SK-N-SH (cell line): ENCODE measurements at regions not wholly inside any gene's neighbourhood (a gene's known extent, or its start where the extent isn't known, plus 50 kb on each side); places are given as distances from the start of the nearest gene placed in this dataset.

ENCODE experiments used
- CTCF ChIA-PET: fragments of 300-600, 350-600 bp; formaldehyde crosslinking; extraction: SDS; loops from one replicate; lab custom pipeline; 2021; lab: Yijun Ruan, JAX
- POLR2A ChIA-PET: fragments of 350-600 bp; sonication (Branson Sonifier 250); formaldehyde crosslinking; extraction: SDS; loops from one replicate; lab custom pipeline; 2020; ENCODE audit warnings: antibody characterized with exemption, inconsistent platforms; lab: Yijun Ruan, JAX
- DNase-seq: peaks from one replicate; pipeline ENCODE4 v3.0.0; 2012
- H2AFZ ChIP-seq: fragments of 200-600 bp; sonication (generic); 2 replicates; pipeline ENCODE4 v1.8.1; 2016; ENCODE audit warnings: antibody characterized with exemption, mild to moderate bottlenecking, low read depth
- H3F3A ChIP-seq: fragments of 200-600 bp; sonication (generic); replicated peaks from 2 replicates; pipeline ENCODE3; 2016; ENCODE audit warnings: antibody characterized with exemption, mild to moderate bottlenecking; ENCODE audit not compliant: insufficient read depth
- H3K27ac ChIP-seq, 2 experiments: fragments of 200-500 bp in 1 of 2; fragments of 200-600 bp in 1 of 2; sonication (Bioruptor generic) in 1 of 2; sonication (generic), shearing (Covaris generic) in 1 of 2; 2 replicates each; pipeline versions ENCODE4 v1.5.1 to v1.6.1; 2014 to 2016; ENCODE audit warnings: low read depth in 2 of 2, inconsistent platforms in 1 of 2, low read length in 1 of 2, mild to moderate bottlenecking in 1 of 2, mixed read lengths in 1 of 2
- H3K27me3 ChIP-seq: fragments of 200-600 bp; sonication (generic), shearing (Covaris generic); 2 replicates; pipeline ENCODE4 v1.6.1; 2016; ENCODE audit warnings: mixed run types; ENCODE audit not compliant: insufficient read depth
- H3K36me3 ChIP-seq, 2 experiments: fragments of 200-500 bp in 1 of 2; fragments of 200-600 bp in 1 of 2; sonication (Bioruptor generic) in 1 of 2; sonication (generic) in 1 of 2; replicated peaks in 1 of 2; 2 replicates each; pipeline versions ENCODE3 to v1.5.1; 2014 to 2016; ENCODE audit warnings: low read length in 1 of 2, mild to moderate bottlenecking in 1 of 2; ENCODE audit not compliant: insufficient read depth in 2 of 2, control insufficient read depth in 1 of 2
- H3K4me1 ChIP-seq, 2 experiments: fragments of 200-500 bp in 1 of 2; fragments of 200-600 bp in 1 of 2; sonication (Bioruptor generic) in 1 of 2; sonication (generic), shearing (Covaris generic) in 1 of 2; 2 replicates each; pipeline versions ENCODE4 v1.5.1 to v1.6.1; 2014 to 2016; ENCODE audit warnings: low read depth in 1 of 2, low read length in 1 of 2, mixed run types in 1 of 2; ENCODE audit not compliant: insufficient read depth in 2 of 2, control insufficient read depth in 1 of 2
- H3K4me2 ChIP-seq: fragments of 200-600 bp; sonication (generic), shearing (Covaris generic); 2 replicates; pipeline ENCODE4 v1.6.1; 2017; ENCODE audit warnings: mixed run types
- H3K4me3 ChIP-seq, 2 experiments: fragments of 200-500 bp in 1 of 2; fragments of 200-600 bp in 1 of 2; sonication (Bioruptor generic) in 1 of 2; sonication (generic), shearing (Covaris generic) in 1 of 2; 2 replicates each; pipeline versions ENCODE4 v1.5.1 to v1.8.1; 2014 to 2016; ENCODE audit warnings: low read depth in 2 of 2, inconsistent platforms in 1 of 2, low read length in 1 of 2, mild to moderate bottlenecking in 1 of 2, mixed read lengths in 1 of 2, moderate library complexity in 1 of 2
- H3K79me2 ChIP-seq: fragments of 200-600 bp; sonication (generic); 2 replicates; pipeline ENCODE4 v1.8.1; 2017; ENCODE audit warnings: mild to moderate bottlenecking; ENCODE audit not compliant: insufficient read depth
- H3K9ac ChIP-seq: fragments of 200-600 bp; sonication (generic); 2 replicates; pipeline ENCODE4 v1.6.1; 2017; ENCODE audit warnings: mixed run types
- H3K9me2 ChIP-seq: fragments of 200-600 bp; sonication (generic); 2 replicates; pipeline ENCODE4 v1.6.1; 2017; ENCODE audit warnings: mixed run types
- H3K9me3 ChIP-seq: fragments of 200-600 bp; sonication (generic); 2 replicates; pipeline ENCODE4 v1.6.1; 2017; ENCODE audit warnings: mixed run types, mild to moderate bottlenecking, moderate library complexity
- H4K20me1 ChIP-seq: fragments of 200-600 bp; sonication (generic); 2 replicates; pipeline ENCODE4 v1.6.1; 2017; ENCODE audit warnings: mild to moderate bottlenecking, mixed run types; ENCODE audit not compliant: insufficient read depth
- ELF1 ChIP-seq: IDR thresholded peaks from 2 replicates; pipeline ENCODE4 v1.4.0; 2012
- EP300 ChIP-seq, 2 experiments: IDR thresholded peaks; 2 replicates each; pipeline versions ENCODE4 v1.4.0 to v1.6.1; 2012; ENCODE audit warnings: borderline replicate concordance in 1 of 2, low read depth in 1 of 2, low read length in 1 of 2
- EZH2phosphoT487 ChIP-seq: fragments of 200-600 bp; sonication (generic); IDR thresholded peaks from 2 replicates; pipeline ENCODE4 v1.6.1; 2017; ENCODE audit warnings: low read depth, mixed run types, mild to moderate bottlenecking, antibody characterized with exemption, moderate library complexity, borderline replicate concordance
- FOSL2 ChIP-seq: IDR thresholded peaks from 2 replicates; pipeline ENCODE4 v1.4.0; 2012; ENCODE audit warnings: low read depth, mild to moderate bottlenecking, moderate library complexity, borderline replicate concordance
- GABPA ChIP-seq: IDR thresholded peaks from 2 replicates; pipeline ENCODE4 v1.4.0; 2012; ENCODE audit warnings: low read depth, mild to moderate bottlenecking
- POLR2AphosphoS5 ChIP-seq: IDR thresholded peaks from 2 replicates; pipeline ENCODE4 v1.6.1; 2012; ENCODE audit warnings: low read depth, low read length
- RAD21 ChIP-seq: IDR thresholded peaks from 2 replicates; pipeline ENCODE4 v1.6.1; 2012; ENCODE audit warnings: mild to moderate bottlenecking, low read length
- TAF1 ChIP-seq: IDR thresholded peaks from 2 replicates; pipeline ENCODE4 v1.6.1; 2012; ENCODE audit warnings: low read depth, mild to moderate bottlenecking, low read length, moderate library complexity, borderline replicate concordance
- TCF12 ChIP-seq: IDR thresholded peaks from 2 replicates; pipeline ENCODE4 v1.4.0; 2012
- YY1 ChIP-seq: IDR thresholded peaks from 2 replicates; pipeline ENCODE4 v1.4.0; 2012; ENCODE audit warnings: low read depth, mild to moderate bottlenecking
- WGBS: methylation state at CpG from one replicate; pipeline ENCODE4 v1.1.6; 2017; ENCODE audit warnings: low lambda C conversion rate; 5-methylcytosine and 5-hydroxymethylcytosine counted together
- TF ChIP-seq, protein P1 (sequence below): IDR thresholded peaks from 2 replicates; pipeline ENCODE4 v1.4.0; 2012; ENCODE audit warnings: low read depth
- TF ChIP-seq, protein P2 (sequence below): IDR thresholded peaks from 2 replicates; pipeline ENCODE4 v1.6.1; 2012; ENCODE audit warnings: mild to moderate bottlenecking, low read depth, low read length, moderate library complexity
- TF ChIP-seq, protein P3 (sequence below): fragments of 200-600 bp; sonication (generic); IDR thresholded peaks from 2 replicates; pipeline ENCODE4 v1.6.1; 2017; ENCODE audit warnings: antibody characterized with exemption, mild to moderate bottlenecking, moderate library complexity

DNA sequence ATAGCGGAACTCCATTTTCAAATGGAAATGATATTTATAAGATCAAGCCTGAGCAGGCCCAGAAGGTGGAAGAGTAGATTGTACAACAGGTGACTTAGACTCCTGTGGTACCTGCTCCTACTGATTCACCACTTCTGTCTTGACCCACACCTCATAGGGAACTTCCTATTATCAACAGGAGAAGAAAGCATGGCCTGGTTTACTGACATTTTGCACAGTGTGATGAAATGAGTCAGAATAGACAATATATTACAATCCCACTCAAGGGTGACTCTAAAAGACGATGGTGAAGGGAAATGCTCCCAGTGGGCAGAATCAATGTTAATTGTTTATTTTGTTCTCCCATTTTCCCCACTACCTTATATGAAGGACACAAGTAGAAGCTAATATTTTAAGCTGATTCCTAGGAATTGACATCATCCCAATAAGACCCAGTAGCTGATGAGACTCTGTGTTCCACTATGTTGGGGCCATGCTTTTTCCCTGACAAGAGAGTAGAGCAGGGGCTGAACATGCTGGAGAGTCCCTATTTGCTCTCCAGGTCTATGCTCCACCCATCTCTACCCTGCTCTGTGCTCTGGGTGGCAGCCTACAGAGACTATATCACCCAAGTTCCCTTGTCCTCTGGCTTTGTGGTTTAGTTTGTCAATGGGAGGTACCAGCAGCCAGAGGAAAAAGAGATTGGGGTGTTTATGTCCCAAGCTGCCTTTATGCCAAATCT is 163.4 kb upstream of the FSTL4 start:
- no peak overlapping the region for H3K27ac ChIP-seq
- H3K9me3 ChIP-seq = no peaks in the 10 kb centered on the region
- WGBS = 41% methylated on average over 2 of the region's 2 CpGs
- no peaks in the 10 kb centered on the region for H3K27me3 ChIP-seq
- no peaks in the 10 kb centered on the region for H3K9me2 ChIP-seq
- DNase-seq = no peak
- H3K9ac ChIP-seq = no peak overlapping the region
- H3K4me2 ChIP-seq = no peak overlapping the region
- no peaks in the 10 kb centered on the region for H3F3A ChIP-seq
- CTCF ChIA-PET = interaction anchor here (0.6 to 1.5 kb wide), 3 partner anchors 21 to 94 kb away, joined by 3 read pairs; no protein-coding TSS in a partner anchor
- H4K20me1 ChIP-seq = no peaks in the 10 kb centered on the region
- POLR2A ChIA-PET = no interaction called here
- H3K4me1 ChIP-seq = no peaks in the 10 kb centered on the region; a peak in 1 of 4 replicates
- no peak overlapping the region for H3K4me3 ChIP-seq
- no peak overlapping the region for H2AFZ ChIP-seq
- TF ChIP-seq, protein P1, sequence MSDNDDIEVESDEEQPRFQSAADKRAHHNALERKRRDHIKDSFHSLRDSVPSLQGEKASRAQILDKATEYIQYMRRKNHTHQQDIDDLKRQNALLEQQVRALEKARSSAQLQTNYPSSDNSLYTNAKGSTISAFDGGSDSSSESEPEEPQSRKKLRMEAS = no peak
- TF ChIP-seq, protein P2, sequence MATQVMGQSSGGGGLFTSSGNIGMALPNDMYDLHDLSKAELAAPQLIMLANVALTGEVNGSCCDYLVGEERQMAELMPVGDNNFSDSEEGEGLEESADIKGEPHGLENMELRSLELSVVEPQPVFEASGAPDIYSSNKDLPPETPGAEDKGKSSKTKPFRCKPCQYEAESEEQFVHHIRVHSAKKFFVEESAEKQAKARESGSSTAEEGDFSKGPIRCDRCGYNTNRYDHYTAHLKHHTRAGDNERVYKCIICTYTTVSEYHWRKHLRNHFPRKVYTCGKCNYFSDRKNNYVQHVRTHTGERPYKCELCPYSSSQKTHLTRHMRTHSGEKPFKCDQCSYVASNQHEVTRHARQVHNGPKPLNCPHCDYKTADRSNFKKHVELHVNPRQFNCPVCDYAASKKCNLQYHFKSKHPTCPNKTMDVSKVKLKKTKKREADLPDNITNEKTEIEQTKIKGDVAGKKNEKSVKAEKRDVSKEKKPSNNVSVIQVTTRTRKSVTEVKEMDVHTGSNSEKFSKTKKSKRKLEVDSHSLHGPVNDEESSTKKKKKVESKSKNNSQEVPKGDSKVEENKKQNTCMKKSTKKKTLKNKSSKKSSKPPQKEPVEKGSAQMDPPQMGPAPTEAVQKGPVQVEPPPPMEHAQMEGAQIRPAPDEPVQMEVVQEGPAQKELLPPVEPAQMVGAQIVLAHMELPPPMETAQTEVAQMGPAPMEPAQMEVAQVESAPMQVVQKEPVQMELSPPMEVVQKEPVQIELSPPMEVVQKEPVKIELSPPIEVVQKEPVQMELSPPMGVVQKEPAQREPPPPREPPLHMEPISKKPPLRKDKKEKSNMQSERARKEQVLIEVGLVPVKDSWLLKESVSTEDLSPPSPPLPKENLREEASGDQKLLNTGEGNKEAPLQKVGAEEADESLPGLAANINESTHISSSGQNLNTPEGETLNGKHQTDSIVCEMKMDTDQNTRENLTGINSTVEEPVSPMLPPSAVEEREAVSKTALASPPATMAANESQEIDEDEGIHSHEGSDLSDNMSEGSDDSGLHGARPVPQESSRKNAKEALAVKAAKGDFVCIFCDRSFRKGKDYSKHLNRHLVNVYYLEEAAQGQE = no peak
- TF ChIP-seq EP300 (IDR thresholded peaks at IDR 0.05; ENCODE audit: borderline replicate concordance in 1 of 2, low read depth in 1 of 2, low read length in 1 of 2) (no peak), FOSL2 (no peak), RAD21 (no peak), POLR2AphosphoS5 (no peak), YY1 (no peak), TAF1 (no peak), ELF1 (no peak), GABPA (no peak)
- H3K79me2 ChIP-seq = no peaks in the 10 kb centered on the region
- H3K36me3 ChIP-seq = no peaks in the 10 kb centered on the region

DNA sequence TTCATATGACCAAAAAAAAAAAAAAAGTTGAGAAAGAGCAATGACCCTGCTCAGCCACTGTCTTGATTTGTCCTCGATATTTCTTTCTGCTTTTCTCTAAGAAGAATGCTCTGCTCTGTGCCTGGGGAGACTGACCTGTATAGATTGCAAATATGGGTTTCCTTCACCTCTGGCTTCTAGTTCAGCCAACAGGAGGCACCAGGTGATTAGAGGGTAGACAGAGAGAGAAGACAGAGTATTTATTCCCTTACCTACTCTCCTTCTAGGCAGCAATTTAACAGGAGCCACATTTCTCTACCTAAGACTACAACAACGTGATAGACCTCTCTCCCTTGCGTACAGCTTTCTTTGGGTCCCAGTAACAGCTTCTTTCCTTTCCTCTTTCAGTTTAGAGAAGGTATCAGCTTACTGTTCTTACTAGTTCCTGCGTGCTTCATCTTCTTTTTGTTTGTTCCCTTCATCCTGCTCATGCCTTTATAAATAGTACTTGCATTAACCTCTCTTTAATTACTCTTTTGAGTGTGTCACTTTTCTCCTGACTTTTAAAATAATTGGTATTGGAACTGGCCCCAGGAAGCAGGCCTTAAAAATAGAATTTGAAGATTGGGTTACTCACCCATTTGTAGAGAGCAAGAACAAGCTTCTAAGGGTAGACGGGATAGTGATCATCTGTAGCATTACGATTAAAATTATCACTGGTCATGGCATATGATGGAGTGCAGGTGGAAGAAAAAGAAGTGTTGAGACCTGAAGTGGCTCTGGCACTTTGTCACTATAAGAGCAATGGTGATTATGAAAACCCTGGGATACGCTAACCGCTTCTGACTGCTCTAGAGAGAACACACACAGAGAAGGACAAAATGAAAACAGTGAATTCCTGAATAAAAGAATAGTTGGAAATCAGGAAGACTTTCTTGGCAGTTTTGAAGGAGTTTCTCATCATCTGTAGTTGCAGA is 161.2 kb upstream of the FSTL4 start:
- no peak overlapping the region for H3K4me2 ChIP-seq
- TF ChIP-seq, protein P1 = no peak
- TF ChIP-seq, protein P3, sequence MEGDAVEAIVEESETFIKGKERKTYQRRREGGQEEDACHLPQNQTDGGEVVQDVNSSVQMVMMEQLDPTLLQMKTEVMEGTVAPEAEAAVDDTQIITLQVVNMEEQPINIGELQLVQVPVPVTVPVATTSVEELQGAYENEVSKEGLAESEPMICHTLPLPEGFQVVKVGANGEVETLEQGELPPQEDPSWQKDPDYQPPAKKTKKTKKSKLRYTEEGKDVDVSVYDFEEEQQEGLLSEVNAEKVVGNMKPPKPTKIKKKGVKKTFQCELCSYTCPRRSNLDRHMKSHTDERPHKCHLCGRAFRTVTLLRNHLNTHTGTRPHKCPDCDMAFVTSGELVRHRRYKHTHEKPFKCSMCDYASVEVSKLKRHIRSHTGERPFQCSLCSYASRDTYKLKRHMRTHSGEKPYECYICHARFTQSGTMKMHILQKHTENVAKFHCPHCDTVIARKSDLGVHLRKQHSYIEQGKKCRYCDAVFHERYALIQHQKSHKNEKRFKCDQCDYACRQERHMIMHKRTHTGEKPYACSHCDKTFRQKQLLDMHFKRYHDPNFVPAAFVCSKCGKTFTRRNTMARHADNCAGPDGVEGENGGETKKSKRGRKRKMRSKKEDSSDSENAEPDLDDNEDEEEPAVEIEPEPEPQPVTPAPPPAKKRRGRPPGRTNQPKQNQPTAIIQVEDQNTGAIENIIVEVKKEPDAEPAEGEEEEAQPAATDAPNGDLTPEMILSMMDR = no peak
- TF ChIP-seq EZH2phosphoT487 (no peak), TCF12 (no peak)
- TF ChIP-seq, protein P2 = no peak

More for the DNA sequence above, 161.2 kb upstream of the FSTL4 start:
- DNase-seq = no peak
- Histone ChIP-seq H3K36me3 (no peaks in the 10 kb centered on the region), H3K9me2 (no peaks in the 10 kb centered on the region), H3K4me1 (no peaks in the 10 kb centered on the region; a peak in 1 of 4 replicates), H3K27ac (no peak overlapping the region), H3K79me2 (no peaks in the 10 kb centered on the region), H3K27me3 (no peaks in the 10 kb centered on the region), H4K20me1 (no peaks in the 10 kb centered on the region), H3F3A (no peaks in the 10 kb centered on the region), H3K9me3 (no peaks in the 10 kb centered on the region), H2AFZ (no peak overlapping the region), H3K9ac (no peak overlapping the region), H3K4me3 (no peak overlapping the region)
- ChIA-PET POLR2A (no interaction called here), CTCF (no interaction called here)
- WGBS = 50% methylated on average over 8 of the region's 8 CpGs
